ENCODE measurements at regions not wholly inside any gene's neighbourhood (a gene's known extent, or its start where the extent isn't known, plus 50 kb on each side); places are given as distances from the start of the nearest gene placed in this dataset.
A peak's percentile ranks its signal among the peaks of the same experiment; 100 is the strongest.
"Not testable (repeated sequence)": the region's sequence is repeated elsewhere in the genome, so short reads cannot be mapped to it uniquely, and the experiment has no call there.

- H3K36me3 ChIP-seq (ENCODE audit: control insufficient read depth, insufficient read depth, low read length); H3K9me3 ChIP-seq (ENCODE audit: control insufficient read depth, low read length); H3K27me3 ChIP-seq (ENCODE audit: control insufficient read depth, insufficient read depth, low read length, poor library complexity, severe bottlenecking); H3K4me3 ChIP-seq (ENCODE audit: insufficient read depth, low read depth, low read length): not testable (repeated sequence)
- 89 to 90% methylated on average over 12 of the region's 13 CpGs for WGBS, 2 experiments
- H3K4me1 ChIP-seq (ENCODE audit: control insufficient read depth, insufficient read depth, low read length), result peaks cover 41% of the 10 kb centered on the region
- peak overlapping the region; percentile 74 for H3K27ac ChIP-seq (ENCODE audit: insufficient read depth, low read depth, low read length, poor library complexity, severe bottlenecking)
Observed at GRCh38 chr20:53864765-53865683, 205.4 kb downstream of the BCAS1 start.

GRCh38 chr20:53863923-53864641 is 206.3 kb downstream of the BCAS1 start:
- peaks cover 35% of the 10 kb centered on the region for H3K4me1 ChIP-seq (ENCODE audit: control insufficient read depth, insufficient read depth, low read length)
- not testable (repeated sequence) for H3K9me3 ChIP-seq (ENCODE audit: control insufficient read depth, low read length); H3K27ac ChIP-seq (ENCODE audit: insufficient read depth, low read depth, low read length, poor library complexity, severe bottlenecking); H3K36me3 ChIP-seq (ENCODE audit: control insufficient read depth, insufficient read depth, low read length); H3K27me3 ChIP-seq (ENCODE audit: control insufficient read depth, insufficient read depth, low read length, poor library complexity, severe bottlenecking); H3K4me3 ChIP-seq (ENCODE audit: insufficient read depth, low read depth, low read length)
- WGBS, 2 experiments, result 37 to 53% methylated on average over 6 to 9 of the region's 10 CpGs

DNA sequence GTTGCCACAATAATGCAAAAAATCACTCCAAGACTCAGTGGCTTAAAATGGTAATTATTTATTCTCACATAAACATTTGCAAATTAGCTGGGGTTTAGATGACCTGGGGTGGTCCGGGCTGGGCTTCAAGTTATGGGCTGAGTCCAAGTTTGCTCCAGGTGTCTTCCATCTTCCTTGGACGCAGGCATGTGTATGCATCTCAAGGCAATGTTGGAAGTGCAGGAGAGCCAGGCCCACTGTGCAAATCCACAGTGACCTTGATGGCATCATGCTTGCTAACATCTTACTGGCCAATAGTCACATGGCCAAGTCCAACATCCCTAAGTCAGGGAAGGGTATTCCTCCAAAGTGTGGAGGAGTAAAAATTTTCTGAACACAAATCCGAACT is 206.9 kb downstream of the BCAS1 start:
- H3K27ac ChIP-seq (ENCODE audit: insufficient read depth, low read depth, low read length, poor library complexity, severe bottlenecking); H3K9me3 ChIP-seq (ENCODE audit: control insufficient read depth, low read length); H3K27me3 ChIP-seq (ENCODE audit: control insufficient read depth, insufficient read depth, low read length, poor library complexity, severe bottlenecking); H3K4me3 ChIP-seq (ENCODE audit: insufficient read depth, low read depth, low read length); H3K36me3 ChIP-seq (ENCODE audit: control insufficient read depth, insufficient read depth, low read length): not testable (repeated sequence)
- WGBS, 2 experiments, result 81 to 94% methylated on average over 3 of the region's 3 CpGs
- H3K4me1 ChIP-seq (ENCODE audit: control insufficient read depth, insufficient read depth, low read length), result peaks cover 35% of the 10 kb centered on the region

DNA sequence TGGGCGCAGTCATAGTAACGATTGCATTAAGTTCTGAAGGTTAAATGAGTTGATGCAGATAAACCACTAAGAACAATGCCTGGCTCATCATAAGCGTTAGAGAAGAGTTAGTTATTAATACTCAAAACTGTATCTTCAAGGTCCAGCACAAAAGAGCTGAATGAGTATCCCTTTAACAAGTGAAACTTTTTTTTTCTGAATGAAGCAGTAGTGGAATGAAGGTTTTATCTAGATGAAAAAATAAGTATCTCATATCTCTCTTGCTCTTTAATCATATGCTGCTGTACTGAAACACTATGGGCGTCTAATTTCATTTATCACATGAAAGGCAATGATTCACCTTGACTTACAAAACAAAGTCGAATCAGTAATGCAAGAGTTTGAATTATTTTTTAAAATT is 207.4 kb downstream of the BCAS1 start:
- WGBS, 2 experiments, result 95 to 98% methylated on average over 4 to 5 of the region's 5 CpGs
- not testable (repeated sequence) for H3K4me3 ChIP-seq (ENCODE audit: insufficient read depth, low read depth, low read length); H3K36me3 ChIP-seq (ENCODE audit: control insufficient read depth, insufficient read depth, low read length); H3K9me3 ChIP-seq (ENCODE audit: control insufficient read depth, low read length); H3K27me3 ChIP-seq (ENCODE audit: control insufficient read depth, insufficient read depth, low read length, poor library complexity, severe bottlenecking); H3K27ac ChIP-seq (ENCODE audit: insufficient read depth, low read depth, low read length, poor library complexity, severe bottlenecking)
- peaks cover 33% of the 10 kb centered on the region for H3K4me1 ChIP-seq (ENCODE audit: control insufficient read depth, insufficient read depth, low read length)

DNA sequence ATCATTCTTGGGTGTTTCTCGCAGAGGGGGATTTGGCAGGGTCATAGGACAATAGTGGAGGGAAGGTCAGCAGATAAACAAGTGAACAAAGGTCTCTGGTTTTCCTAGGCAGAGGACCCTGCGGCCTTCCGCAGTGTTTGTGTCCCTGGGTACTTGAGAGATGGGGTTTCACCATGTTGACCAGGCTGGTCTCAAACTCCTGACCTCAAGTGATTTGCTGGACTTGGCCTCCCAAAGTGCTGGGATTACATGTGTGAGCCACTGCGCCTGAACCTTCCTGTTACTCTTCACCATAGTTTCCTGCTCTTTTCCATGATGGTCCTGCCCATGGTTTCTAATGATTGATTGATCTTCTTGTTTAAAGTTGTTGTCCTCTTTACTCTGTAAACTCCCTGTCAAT is 207.9 kb downstream of the BCAS1 start:
- not testable (repeated sequence) for H3K4me3 ChIP-seq (ENCODE audit: insufficient read depth, low read depth, low read length); H3K27me3 ChIP-seq (ENCODE audit: control insufficient read depth, insufficient read depth, low read length, poor library complexity, severe bottlenecking); H3K9me3 ChIP-seq (ENCODE audit: control insufficient read depth, low read length); H3K27ac ChIP-seq (ENCODE audit: insufficient read depth, low read depth, low read length, poor library complexity, severe bottlenecking); H3K36me3 ChIP-seq (ENCODE audit: control insufficient read depth, insufficient read depth, low read length)
- peaks cover 28% of the 10 kb centered on the region for H3K4me1 ChIP-seq (ENCODE audit: control insufficient read depth, insufficient read depth, low read length)
- WGBS, 2 experiments, result 89 to 94% methylated on average over 3 to 4 of the region's 4 CpGs

DNA sequence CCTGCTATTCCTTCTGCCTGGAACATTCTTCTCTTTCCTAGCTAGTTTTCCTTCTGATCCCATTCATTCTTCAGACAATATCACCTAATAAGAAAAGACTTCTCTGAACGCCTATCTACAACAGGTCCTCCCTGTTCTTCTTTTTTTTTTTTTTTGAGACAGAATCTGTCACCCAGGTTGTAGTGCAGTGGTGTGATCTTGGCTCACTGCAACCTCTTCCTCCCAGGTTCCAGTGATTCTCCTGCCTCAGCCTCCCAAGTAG is 208.3 kb downstream of the BCAS1 start:
- WGBS, 2 experiments, result 83 to 89% methylated on average over 1 of the region's 1 CpG
- H3K36me3 ChIP-seq (ENCODE audit: control insufficient read depth, insufficient read depth, low read length); H3K4me3 ChIP-seq (ENCODE audit: insufficient read depth, low read depth, low read length); H3K27ac ChIP-seq (ENCODE audit: insufficient read depth, low read depth, low read length, poor library complexity, severe bottlenecking); H3K27me3 ChIP-seq (ENCODE audit: control insufficient read depth, insufficient read depth, low read length, poor library complexity, severe bottlenecking); H3K9me3 ChIP-seq (ENCODE audit: control insufficient read depth, low read length): not testable (repeated sequence)
- H3K4me1 ChIP-seq (ENCODE audit: control insufficient read depth, insufficient read depth, low read length), result peaks cover 24% of the 10 kb centered on the region

DNA sequence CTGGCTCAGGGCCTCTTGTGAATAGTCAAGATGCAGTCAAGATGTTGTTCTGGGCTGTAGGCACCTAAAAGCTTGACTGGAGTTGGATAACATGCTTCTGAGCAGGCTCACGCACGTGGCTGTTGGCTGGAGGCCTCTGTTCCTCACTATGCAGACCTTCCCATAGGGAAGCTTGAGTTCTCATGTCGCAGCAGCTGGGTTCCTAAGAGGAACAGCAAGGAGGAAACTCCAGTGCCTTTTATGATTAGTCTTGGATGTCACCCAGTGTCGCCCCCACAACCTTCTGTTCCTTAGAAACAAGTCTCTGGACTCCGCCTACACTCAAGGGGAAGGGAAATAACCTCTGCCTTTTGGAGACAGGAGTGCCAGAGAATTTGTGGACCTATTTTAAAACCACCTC is 210.7 kb downstream of the BCAS1 start:
- WGBS, 2 experiments, result 71 to 72% methylated on average over 5 of the region's 5 CpGs
- Histone ChIP-seq H3K9me3 (ENCODE audit: control insufficient read depth, low read length) (no peaks in the 10 kb centered on the region), H3K36me3 (ENCODE audit: control insufficient read depth, insufficient read depth, low read length) (no peaks in the 10 kb centered on the region), H3K27me3 (ENCODE audit: control insufficient read depth, insufficient read depth, low read length, poor library complexity, severe bottlenecking) (no peaks in the 10 kb centered on the region), H3K4me3 (ENCODE audit: insufficient read depth, low read depth, low read length) (no peak overlapping the region), H3K4me1 (ENCODE audit: control insufficient read depth, insufficient read depth, low read length) (peaks cover 7% of the 10 kb centered on the region), H3K27ac (ENCODE audit: insufficient read depth, low read depth, low read length, poor library complexity, severe bottlenecking) (no peak overlapping the region)

DNA sequence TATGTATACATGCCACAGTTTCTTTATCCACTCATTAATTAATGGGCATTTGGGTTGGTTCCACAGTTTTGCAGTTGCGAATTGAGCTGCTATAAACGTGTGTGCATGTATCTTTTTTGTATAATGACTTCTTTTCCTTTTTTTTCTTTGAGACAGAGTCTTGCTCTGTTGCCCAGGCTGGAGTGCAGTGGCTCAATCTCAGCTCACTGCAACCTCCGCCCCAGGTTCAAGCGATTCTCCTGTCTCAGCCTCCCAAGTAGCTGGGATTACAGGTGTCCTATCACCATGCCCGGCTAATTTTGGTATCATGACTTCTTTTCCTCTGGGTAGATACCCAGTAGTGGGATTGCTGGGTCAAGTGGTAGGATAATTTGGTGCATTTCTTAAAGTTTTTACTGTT is 211.4 kb downstream of the BCAS1 start:
- H3K4me3 ChIP-seq (ENCODE audit: insufficient read depth, low read depth, low read length); H3K4me1 ChIP-seq (ENCODE audit: control insufficient read depth, insufficient read depth, low read length); H3K27ac ChIP-seq (ENCODE audit: insufficient read depth, low read depth, low read length, poor library complexity, severe bottlenecking); H3K9me3 ChIP-seq (ENCODE audit: control insufficient read depth, low read length); H3K27me3 ChIP-seq (ENCODE audit: control insufficient read depth, insufficient read depth, low read length, poor library complexity, severe bottlenecking); H3K36me3 ChIP-seq (ENCODE audit: control insufficient read depth, insufficient read depth, low read length): not testable (repeated sequence)
- 92 to 95% methylated on average over 5 of the region's 5 CpGs for WGBS, 2 experiments

DNA sequence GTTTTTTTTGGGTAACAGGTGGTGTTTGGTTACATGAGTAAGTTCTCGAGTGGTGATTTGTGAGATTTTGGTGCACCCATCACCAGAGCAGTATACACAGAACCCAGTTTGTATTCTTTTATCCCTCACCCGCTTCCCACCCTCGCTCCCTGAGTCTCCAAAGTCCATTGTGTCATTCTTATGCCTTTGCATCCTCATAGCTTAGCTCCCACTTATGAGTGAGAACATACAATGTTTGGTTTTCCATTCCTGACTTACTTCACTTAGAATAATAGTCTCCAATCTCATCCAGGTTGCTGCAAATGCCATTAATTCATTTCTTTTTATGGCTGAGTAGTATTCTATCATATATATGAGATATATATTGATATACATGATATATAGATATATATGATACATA is 211.9 kb downstream of the BCAS1 start:
- H3K4me1 ChIP-seq (ENCODE audit: control insufficient read depth, insufficient read depth, low read length); H3K9me3 ChIP-seq (ENCODE audit: control insufficient read depth, low read length); H3K36me3 ChIP-seq (ENCODE audit: control insufficient read depth, insufficient read depth, low read length); H3K27me3 ChIP-seq (ENCODE audit: control insufficient read depth, insufficient read depth, low read length, poor library complexity, severe bottlenecking); H3K4me3 ChIP-seq (ENCODE audit: insufficient read depth, low read depth, low read length); H3K27ac ChIP-seq (ENCODE audit: insufficient read depth, low read depth, low read length, poor library complexity, severe bottlenecking): not testable (repeated sequence)
- 93 to 96% methylated on average over 3 of the region's 3 CpGs for WGBS, 2 experiments

- Histone ChIP-seq H3K27me3 (ENCODE audit: control insufficient read depth, insufficient read depth, low read length, poor library complexity, severe bottlenecking) (no peaks in the 10 kb centered on the region), H3K36me3 (ENCODE audit: control insufficient read depth, insufficient read depth, low read length) (no peaks in the 10 kb centered on the region), H3K4me3 (ENCODE audit: insufficient read depth, low read depth, low read length) (no peak overlapping the region), H3K9me3 (ENCODE audit: control insufficient read depth, low read length) (no peaks in the 10 kb centered on the region), H3K27ac (ENCODE audit: insufficient read depth, low read depth, low read length, poor library complexity, severe bottlenecking) (no peak overlapping the region), H3K4me1 (ENCODE audit: control insufficient read depth, insufficient read depth, low read length) (peaks cover 6% of the 10 kb centered on the region)
- 48 to 55% methylated on average over 7 of the region's 7 CpGs for WGBS, 2 experiments
Observed at GRCh38 chr20:53857723-53858236, 212.6 kb downstream of the BCAS1 start.
